ENCODE measurements at regions not wholly inside any gene's neighbourhood (a gene's known extent, or its start where the extent isn't known, plus 50 kb on each side); places are given as distances from the start of the nearest gene placed in this dataset.
A peak's percentile ranks its signal among the peaks of the same experiment; 100 is the strongest.
"Not testable (repeated sequence)": the region's sequence is repeated elsewhere in the genome, so short reads cannot be mapped to it uniquely, and the experiment has no call there.

GRCh38 chr12:105854071-105854470, 284.7 kb downstream of the NUAK1 start:
- no peak for DNase-seq

- no peak for DNase-seq
These were observed 283.2 kb downstream of the NUAK1 start for GRCh38 chr12:105855361-105856047.

GRCh38 chr12:105856048-105856405, 282.7 kb downstream of the NUAK1 start:
- no peak for DNase-seq

GRCh38 chr12:105858981-105859710, 279.6 kb downstream of the NUAK1 start:
- no peak for DNase-seq

- DNase-seq: no peak
These were observed 278.1 kb downstream of the NUAK1 start for GRCh38 chr12:105860561-105861207.

GRCh38 chr12:105861227-105861626, 277.5 kb downstream of the NUAK1 start:
- DNase-seq: no peak

- no peak for DNase-seq
These were observed 276.5 kb downstream of the NUAK1 start for GRCh38 chr12:105862163-105862821.

GRCh38 chr12:105864316-105864715, 274.4 kb downstream of the NUAK1 start:
- no peak for DNase-seq

GRCh38 chr12:105864901-105865300, 273.9 kb downstream of the NUAK1 start:
- DNase-seq: no peak

- DNase-seq: no peak
These were observed 272.9 kb downstream of the NUAK1 start for GRCh38 chr12:105865886-105866285.

GRCh38 chr12:105874121-105874520, 264.6 kb downstream of the NUAK1 start:
- DNase-seq: no peak

GRCh38 chr12:105876396-105876927, 262.3 kb downstream of the NUAK1 start:
- DNase-seq: no peak

GRCh38 chr12:105878964-105879363, 259.8 kb downstream of the NUAK1 start:
- no peak for DNase-seq

- no peak for DNase-seq
These were observed 257.8 kb downstream of the NUAK1 start for GRCh38 chr12:105880824-105881388.

GRCh38 chr12:105882404-105882803, 256.4 kb downstream of the NUAK1 start:
- DNase-seq: peak; percentile 14

- DNase-seq: no peak
These were observed 251.6 kb downstream of the NUAK1 start for GRCh38 chr12:105887131-105887530.

- no peak for DNase-seq
These were observed 250.1 kb downstream of the NUAK1 start for GRCh38 chr12:105888696-105889095.

GRCh38 chr12:105892362-105892910, 246.3 kb downstream of the NUAK1 start:
- no peak for DNase-seq

GRCh38 chr12:105895197-105895832, 243.4 kb downstream of the NUAK1 start:
- not testable (repeated sequence) for DNase-seq

GRCh38 chr12:105897311-105897725, 241.4 kb downstream of the NUAK1 start:
- no peak for DNase-seq

- DNase-seq: not testable (repeated sequence)
These were observed 240.5 kb downstream of the NUAK1 start for GRCh38 chr12:105898271-105898670.

GRCh38 chr12:105899589-105899988, 239.2 kb downstream of the NUAK1 start:
- DNase-seq: no peak
